DOHH2 (cell line): ENCODE measurements at regions not wholly inside any gene's neighbourhood (a gene's known extent, or its start where the extent isn't known, plus 50 kb on each side); places are given as distances from the start of the nearest gene placed in this dataset.

Source experiments
- EZH2phosphoT487 ChIP-seq: fragments of 200-600 bp; sonication (generic); IDR thresholded peaks from 2 replicates; pipeline ENCODE4 v1.6.1; 2017; ENCODE audit warnings: borderline replicate concordance, mild to moderate bottlenecking, antibody characterized with exemption, low read length, moderate library complexity, mixed read lengths
- TF ChIP-seq, protein P1 (sequence below): fragments of 200-600 bp; sonication (generic); IDR thresholded peaks from one replicate; pipeline ENCODE4 v1.5.1; 2014; ENCODE audit warnings: antibody characterized with exemption, mild to moderate bottlenecking, low read depth, low read length; ENCODE audit not compliant: poor library complexity, severe bottlenecking

GRCh38 chr9:97771641-97772040, 74.5 kb upstream of the XPA start:
- TF ChIP-seq, protein P1, sequence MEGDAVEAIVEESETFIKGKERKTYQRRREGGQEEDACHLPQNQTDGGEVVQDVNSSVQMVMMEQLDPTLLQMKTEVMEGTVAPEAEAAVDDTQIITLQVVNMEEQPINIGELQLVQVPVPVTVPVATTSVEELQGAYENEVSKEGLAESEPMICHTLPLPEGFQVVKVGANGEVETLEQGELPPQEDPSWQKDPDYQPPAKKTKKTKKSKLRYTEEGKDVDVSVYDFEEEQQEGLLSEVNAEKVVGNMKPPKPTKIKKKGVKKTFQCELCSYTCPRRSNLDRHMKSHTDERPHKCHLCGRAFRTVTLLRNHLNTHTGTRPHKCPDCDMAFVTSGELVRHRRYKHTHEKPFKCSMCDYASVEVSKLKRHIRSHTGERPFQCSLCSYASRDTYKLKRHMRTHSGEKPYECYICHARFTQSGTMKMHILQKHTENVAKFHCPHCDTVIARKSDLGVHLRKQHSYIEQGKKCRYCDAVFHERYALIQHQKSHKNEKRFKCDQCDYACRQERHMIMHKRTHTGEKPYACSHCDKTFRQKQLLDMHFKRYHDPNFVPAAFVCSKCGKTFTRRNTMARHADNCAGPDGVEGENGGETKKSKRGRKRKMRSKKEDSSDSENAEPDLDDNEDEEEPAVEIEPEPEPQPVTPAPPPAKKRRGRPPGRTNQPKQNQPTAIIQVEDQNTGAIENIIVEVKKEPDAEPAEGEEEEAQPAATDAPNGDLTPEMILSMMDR: no peak
- no peak for TF ChIP-seq EZH2phosphoT487
